ENCODE measurements at regions not wholly inside any gene's neighbourhood (a gene's known extent, or its start where the extent isn't known, plus 50 kb on each side); places are given as distances from the start of the nearest gene placed in this dataset.

GRCh38 chr11:23099256-23099655, 239.0 kb upstream of the CCDC179 start:
- POLR2A ChIA-PET (ENCODE audit: low non-redundant PET) = no interaction called here

GRCh38 chr11:23100726-23101125, 240.5 kb upstream of the CCDC179 start:
- no peak for DNase-seq (ENCODE audit: low spot score)
- POLR2A ChIA-PET (ENCODE audit: low non-redundant PET) = no interaction called here
- CTCF ChIA-PET = interaction anchor here (0.6 kb wide), 1 partner anchor 179 kb away, joined by 3 read pairs; no protein-coding TSS in a partner anchor
- no peak for TF ChIP-seq CTCF (conservative IDR thresholded peaks at IDR 0.05; ENCODE audit: low read depth)
- H3K27ac ChIP-seq = no peak overlapping the region

More at GRCh38 chr11:23099256-23099655, 239.0 kb upstream of the CCDC179 start:
- TF ChIP-seq CTCF (conservative IDR thresholded peaks at IDR 0.05; ENCODE audit: low read depth) = no peak
- CTCF ChIA-PET = no interaction called here
- H3K27ac ChIP-seq = no peak overlapping the region
- DNase-seq (ENCODE audit: low spot score) = no peak

- no peak for DNase-seq (ENCODE audit: low spot score)
- POLR2A ChIA-PET (ENCODE audit: low non-redundant PET) = no interaction called here
- no peak overlapping the region for H3K27ac ChIP-seq
- TF ChIP-seq CTCF (conservative IDR thresholded peaks at IDR 0.05; ENCODE audit: low read depth) = no peak
- CTCF ChIA-PET = no interaction called here
These were observed 243.1 kb upstream of the CCDC179 start for GRCh38 chr11:23103416-23103815.

- no peak for DNase-seq (ENCODE audit: low spot score)
- H3K27ac ChIP-seq = no peak overlapping the region
- CTCF ChIA-PET = no interaction called here
- TF ChIP-seq CTCF (conservative IDR thresholded peaks at IDR 0.05; ENCODE audit: low read depth) = no peak
- POLR2A ChIA-PET (ENCODE audit: low non-redundant PET) = no interaction called here
These were observed 251.3 kb upstream of the CCDC179 start for GRCh38 chr11:23111527-23111926.

GRCh38 chr11:23112390-23112789, 252.1 kb upstream of the CCDC179 start:
- DNase-seq (ENCODE audit: low spot score) = no peak
- ChIA-PET CTCF (interaction anchor here (0.6 kb wide), 1 partner anchor 56 kb away, joined by 3 read pairs; no protein-coding TSS in a partner anchor), POLR2A (ENCODE audit: low non-redundant PET) (no interaction called here)
- TF ChIP-seq CTCF (conservative IDR thresholded peaks at IDR 0.05; ENCODE audit: low read depth) = no peak
- no peak overlapping the region for H3K27ac ChIP-seq

- ChIA-PET CTCF (interaction anchor here (0.6 to 1.2 kb wide), 4 partner anchors 237 to 1729 kb away, joined by 3 to 6 read pairs (median 4); no protein-coding TSS in a partner anchor), POLR2A (ENCODE audit: low non-redundant PET) (interaction anchor here (0.6 kb wide), 1 partner anchor 234 kb away, joined by 3 read pairs; no protein-coding TSS in a partner anchor)
- DNase-seq (ENCODE audit: low spot score) = peak; percentile 44
- peak; percentile 65 for TF ChIP-seq CTCF (conservative IDR thresholded peaks at IDR 0.05; ENCODE audit: low read depth)
- H3K27ac ChIP-seq = no peak overlapping the region
These were observed 253.0 kb upstream of the CCDC179 start for GRCh38 chr11:23112987-23113886.

Measured in RWPE1 (cell line).